Tibial nerve (tissue), 4 donors: ENCODE measurements at regions not wholly inside any gene's neighbourhood (a gene's known extent, or its start where the extent isn't known, plus 50 kb on each side); places are given as distances from the start of the nearest gene placed in this dataset.

Experiments used
- EP300 ChIP-seq, 2 donors: sonication (generic); formaldehyde crosslinking; IDR thresholded peaks; one replicate each; pipeline ENCODE4 v1.6.1; 2017; ENCODE audit warnings: antibody characterized with exemption in 2 of 2, mild to moderate bottlenecking in 1 of 2
- POLR2A ChIP-seq, 2 donors: fragments of 450-650 bp; IDR thresholded peaks; one replicate each; pipeline ENCODE4 v1.6.1; 2017; ENCODE audit warnings: antibody characterized with exemption in 2 of 2, mild to moderate bottlenecking in 2 of 2, moderate library complexity in 2 of 2
- TF ChIP-seq, protein P1 (sequence below), 5 experiments: fragments of 200-600 bp in 3 of 5; fragments of 450-650 bp in 2 of 5; sonication (generic) in 3 of 5; IDR thresholded peaks; one replicate each; pipeline ENCODE4 v1.5.1; 2016 to 2019; ENCODE audit warnings: antibody characterized with exemption in 5 of 5, mild to moderate bottlenecking in 3 of 5, moderate library complexity in 2 of 5

DNA sequence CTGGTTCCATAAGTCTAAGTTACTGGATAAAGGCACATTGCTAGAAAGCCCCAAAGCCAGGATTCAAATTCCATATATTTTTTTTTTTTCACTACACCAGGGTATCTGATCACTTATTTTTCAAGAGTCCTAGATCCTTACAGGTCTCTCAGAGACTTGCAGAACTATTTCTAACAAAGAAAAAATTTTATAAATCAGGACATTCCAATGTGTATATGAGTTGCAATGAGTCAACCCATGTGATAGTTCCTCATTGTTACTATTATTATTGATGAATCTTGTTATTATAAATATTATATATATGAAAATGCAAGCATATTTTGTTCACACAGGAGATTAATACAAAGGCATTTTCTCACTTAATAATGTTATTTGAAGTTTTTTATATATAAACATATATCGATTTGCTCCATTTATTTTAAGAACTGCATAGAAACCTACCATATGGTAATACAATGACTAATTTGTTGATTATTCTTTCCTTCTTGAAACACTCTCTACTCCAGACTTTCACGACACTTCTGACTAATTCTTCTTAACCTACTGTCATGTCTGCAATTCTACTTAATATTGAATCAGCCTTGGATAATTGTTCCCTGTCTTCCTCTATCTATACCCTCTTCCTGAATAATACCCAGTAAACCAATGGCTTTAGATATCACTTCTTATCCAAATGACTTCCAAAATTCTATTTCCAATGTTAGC is 968.4 kb upstream of the NRXN1 start:
- TF ChIP-seq, protein P1, sequence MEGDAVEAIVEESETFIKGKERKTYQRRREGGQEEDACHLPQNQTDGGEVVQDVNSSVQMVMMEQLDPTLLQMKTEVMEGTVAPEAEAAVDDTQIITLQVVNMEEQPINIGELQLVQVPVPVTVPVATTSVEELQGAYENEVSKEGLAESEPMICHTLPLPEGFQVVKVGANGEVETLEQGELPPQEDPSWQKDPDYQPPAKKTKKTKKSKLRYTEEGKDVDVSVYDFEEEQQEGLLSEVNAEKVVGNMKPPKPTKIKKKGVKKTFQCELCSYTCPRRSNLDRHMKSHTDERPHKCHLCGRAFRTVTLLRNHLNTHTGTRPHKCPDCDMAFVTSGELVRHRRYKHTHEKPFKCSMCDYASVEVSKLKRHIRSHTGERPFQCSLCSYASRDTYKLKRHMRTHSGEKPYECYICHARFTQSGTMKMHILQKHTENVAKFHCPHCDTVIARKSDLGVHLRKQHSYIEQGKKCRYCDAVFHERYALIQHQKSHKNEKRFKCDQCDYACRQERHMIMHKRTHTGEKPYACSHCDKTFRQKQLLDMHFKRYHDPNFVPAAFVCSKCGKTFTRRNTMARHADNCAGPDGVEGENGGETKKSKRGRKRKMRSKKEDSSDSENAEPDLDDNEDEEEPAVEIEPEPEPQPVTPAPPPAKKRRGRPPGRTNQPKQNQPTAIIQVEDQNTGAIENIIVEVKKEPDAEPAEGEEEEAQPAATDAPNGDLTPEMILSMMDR (IDR thresholded peaks at IDR 0.05): no peak
- TF ChIP-seq EP300 (IDR thresholded peaks at IDR 0.05) (no peak), POLR2A (IDR thresholded peaks at IDR 0.05) (no peak)
